K562 (cell line): ENCODE measurements at regions not wholly inside any gene's neighbourhood (a gene's known extent, or its start where the extent isn't known, plus 50 kb on each side); places are given as distances from the start of the nearest gene placed in this dataset.

Experiments used
- ATAC-seq: fragments of 200-7000 bp; cut with Tn5 transposase; 3 replicates; pipeline ENCODE4 v1.9.1; 2020; ENCODE audit warnings: moderate library complexity
- BruUV-seq: library from RNA; stranded (reverse); fragments of 400-500 nt; replicated peaks from 2 replicates; lab custom pipeline; 2021; lab: Mats Ljungman, UMichigan
- CTCF ChIA-PET: fragments of 300-600 bp; formaldehyde crosslinking; extraction: SDS; loops from one replicate; lab custom pipeline; 2021; ENCODE audit warnings: low intra/inter-chr PET ratio; lab: Yijun Ruan, JAX
- POLR2A ChIA-PET: fragments of 300-600, 350-650 bp; sonication (Branson Sonifier 250); formaldehyde crosslinking; extraction: SDS; loops from one replicate; lab custom pipeline; 2021; ENCODE audit warnings: antibody characterized with exemption, inconsistent platforms; lab: Yijun Ruan, JAX
- DNase-seq, 4 experiments: peaks; one replicate each; pipeline versions ENCODE4 v3.0.0 to v3.0.0-alpha.2; 2011 to 2018; ENCODE audit warnings: low spot score in 3 of 4, mixed read lengths in 3 of 4; ENCODE audit errors: extremely low read depth in 1 of 4
- FAIRE-seq: peaks from 2 replicates; lab custom pipeline; 2011; peaks lifted over from hg19 to GRCh38; lab: Jason Lieb, UNC
- H2AFZ ChIP-seq: 2 replicates; pipeline ENCODE4 v1.6.0; 2011; ENCODE audit warnings: low read depth, low read length, control low read depth, inconsistent platforms
- H3K27ac ChIP-seq: fragments of 200-600 bp; 3 replicates; pipeline ENCODE4 v1.8.0; 2011; ENCODE audit warnings: low read depth, mild to moderate bottlenecking, control low read depth, inconsistent platforms, low read length, moderate library complexity, mixed read lengths; ENCODE audit errors: extremely low read depth
- H3K27me3 ChIP-seq, 2 experiments: fragments of 300-600 bp in 1 of 2; 2 replicates in 1 of 2; 3 replicates in 1 of 2; pipeline versions ENCODE4 v1.6.0 to v1.8.0; 2011; ENCODE audit warnings: inconsistent platforms in 2 of 2, low read length in 2 of 2, mild to moderate bottlenecking in 1 of 2, mixed read lengths in 1 of 2, moderate library complexity in 1 of 2; ENCODE audit not compliant: control insufficient read depth in 2 of 2, insufficient read depth in 2 of 2
- H3K36me3 ChIP-seq: fragments of 300-600 bp; 3 replicates; pipeline ENCODE4 v1.8.0; 2011; ENCODE audit warnings: mild to moderate bottlenecking, low read length, inconsistent platforms; ENCODE audit not compliant: control insufficient read depth, insufficient read depth
- H3K4me1 ChIP-seq, 2 experiments: fragments of 200-600 bp in 1 of 2; replicated peaks in 1 of 2; 2 replicates in 1 of 2; 3 replicates in 1 of 2; pipeline versions ENCODE4 v1.5.1 to v1.8.0; 2011; ENCODE audit warnings: inconsistent platforms in 2 of 2, low read length in 2 of 2, mild to moderate bottlenecking in 1 of 2, mixed read lengths in 1 of 2, moderate library complexity in 1 of 2; ENCODE audit not compliant: control insufficient read depth in 2 of 2, insufficient read depth in 2 of 2
- H3K4me2 ChIP-seq: 2 replicates; pipeline ENCODE4 v1.6.1; 2011; ENCODE audit warnings: low read length, control low read depth, inconsistent platforms, mixed read lengths; ENCODE audit not compliant: insufficient read depth
- H3K4me3 ChIP-seq: fragments of 200-600 bp; sonication (generic), shearing (Covaris generic); 2 replicates; pipeline ENCODE4 v1.5.1; 2016; ENCODE audit warnings: control low read depth, inconsistent platforms
- H3K79me2 ChIP-seq: fragments of 200-600 bp; 3 replicates; pipeline ENCODE4 v1.8.0; 2011; ENCODE audit warnings: low read length, inconsistent platforms; ENCODE audit not compliant: control insufficient read depth, insufficient read depth
- H3K9ac ChIP-seq, 2 experiments: 2 replicates each; pipeline versions ENCODE4 v1.6.0 to v1.6.1; 2011; ENCODE audit warnings: low read depth in 2 of 2, low read length in 2 of 2, control low read depth in 1 of 2, inconsistent platforms in 1 of 2, mild to moderate bottlenecking in 1 of 2, mixed read lengths in 1 of 2; ENCODE audit not compliant: insufficient read depth in 1 of 2
- H3K9me1 ChIP-seq: one replicate; pipeline ENCODE4 v1.6.0; 2011; ENCODE audit warnings: inconsistent platforms, mild to moderate bottlenecking, low read length, moderate library complexity; ENCODE audit not compliant: control insufficient read depth, insufficient read depth
- H3K9me3 ChIP-seq: replicated peaks from 2 replicates; pipeline ENCODE4 v1.5.1; 2011; ENCODE audit warnings: low read depth, low read length, inconsistent platforms; ENCODE audit not compliant: control insufficient read depth, insufficient read depth
- H4K20me1 ChIP-seq: replicated peaks from 2 replicates; pipeline ENCODE4 v1.6.1; 2011; ENCODE audit warnings: low read length, inconsistent platforms, mixed read lengths; ENCODE audit not compliant: control insufficient read depth, insufficient read depth
- CBFA2T3 ChIP-seq: fragments of 450-650 bp; IDR thresholded peaks from 2 replicates; pipeline ENCODE4 v1.6.1; 2017
- CTBP1 ChIP-seq: fragments of 450-650 bp; IDR thresholded peaks from 2 replicates; pipeline ENCODE4 v1.6.1; 2016; ENCODE audit warnings: borderline replicate concordance
- GATAD2A ChIP-seq: fragments of 450-650 bp; IDR thresholded peaks from 2 replicates; pipeline ENCODE4 v1.6.1; 2017
- KAT8 ChIP-seq: fragments of 450-650 bp; IDR thresholded peaks from 2 replicates; pipeline ENCODE4 v1.6.1; 2016; ENCODE audit warnings: low read depth, mild to moderate bottlenecking
- KLF16 ChIP-seq: IDR thresholded peaks from 2 replicates; pipeline ENCODE4 v1.6.1; 2016; ENCODE audit warnings: antibody characterized with exemption
- KLF6 ChIP-seq: fragments of 250-450 bp; sonication (Bioruptor Pico); IDR thresholded peaks from 2 replicates; pipeline ENCODE4 v1.4.0; 2020; ENCODE audit warnings: mild to moderate bottlenecking, moderate library complexity, borderline replicate concordance
- MYBL2 ChIP-seq, 2 experiments: fragments of 450-650 bp in 1 of 2; sonication (generic) in 1 of 2; formaldehyde crosslinking in 1 of 2; IDR thresholded peaks; 2 replicates each; pipeline versions ENCODE4 v1.6.1 to v1.8.1; 2017 to 2022; ENCODE audit warnings: borderline replicate concordance in 1 of 2, inconsistent platforms in 1 of 2, low read depth in 1 of 2, mild to moderate bottlenecking in 1 of 2, missing genetic modification reagents in 1 of 2, moderate library complexity in 1 of 2
- NFIC ChIP-seq: fragments of 450-650 bp; IDR thresholded peaks from 2 replicates; pipeline ENCODE4 v1.6.1; 2017; ENCODE audit warnings: mild to moderate bottlenecking, inconsistent platforms
- PHF8 ChIP-seq: fragments of 200-600 bp; sonication (generic); IDR thresholded peaks from 2 replicates; pipeline ENCODE4 v1.6.1; 2012; ENCODE audit warnings: mixed run types, mild to moderate bottlenecking, inconsistent platforms, low read length, moderate library complexity, borderline replicate concordance
- RBM39 ChIP-seq: fragments of 200-400 bp; formaldehyde crosslinking; optimal IDR thresholded peaks from 2 replicates; pipeline ENCODE3; 2018; ENCODE audit warnings: low read depth, low read length
- TCF3 ChIP-seq: sonication (generic); formaldehyde crosslinking; IDR thresholded peaks from 2 replicates; pipeline ENCODE4 v1.4.0; 2020; ENCODE audit warnings: mild to moderate bottlenecking, missing genetic modification reagents
- TEAD4 ChIP-seq, 2 experiments: sonication (generic) in 1 of 2; formaldehyde crosslinking in 1 of 2; IDR thresholded peaks; 2 replicates each; pipeline versions ENCODE4 v1.6.1 to v1.8.0; 2012 to 2022; ENCODE audit warnings: borderline replicate concordance in 1 of 2, inconsistent platforms in 1 of 2, low read length in 1 of 2, mild to moderate bottlenecking in 1 of 2, missing genetic modification reagents in 1 of 2
- ZEB2 ChIP-seq: fragments of 450-650 bp; IDR thresholded peaks from 2 replicates; pipeline ENCODE4 v1.6.1; 2016
- WGBS: fragments of 100-300 bp; shearing (Covaris generic); methylation state at CpG from one replicate; pipeline ENCODE4 v1.1.6; 2016; ENCODE audit warnings: low coverage, mixed read lengths; ENCODE audit not compliant: insufficient coverage; ENCODE audit errors: missing lambda C conversion rate; 5-methylcytosine and 5-hydroxymethylcytosine counted together
- in situ Hi-C: fragments of 300-500 bp; cut with MboI; formaldehyde crosslinking; loops from 4 replicates; pipeline ENCODE4 v1.15.0; 2018; ENCODE audit warnings: inconsistent platforms, mixed read lengths
- intact Hi-C: fragments of 100-400 bp; cut with micrococcal nuclease; formaldehyde crosslinking; loops from 2 replicates; pipeline ENCODE4 v1.14.2; 2022
- TF ChIP-seq, protein P1 (sequence below): fragments of 450-650 bp; formaldehyde crosslinking; IDR thresholded peaks from 2 replicates; pipeline ENCODE4 v1.4.0; 2020; ENCODE audit warnings: mild to moderate bottlenecking, moderate library complexity
- TF ChIP-seq, protein P2 (sequence below): fragments of 450-650 bp; IDR thresholded peaks from 2 replicates; pipeline ENCODE4 v1.7.0; 2016; ENCODE audit warnings: borderline replicate concordance
- TF ChIP-seq, protein P3 (sequence below): fragments of 450-650 bp; IDR thresholded peaks from 2 replicates; pipeline ENCODE4 v1.6.1; 2016; ENCODE audit warnings: mild to moderate bottlenecking

DNA sequence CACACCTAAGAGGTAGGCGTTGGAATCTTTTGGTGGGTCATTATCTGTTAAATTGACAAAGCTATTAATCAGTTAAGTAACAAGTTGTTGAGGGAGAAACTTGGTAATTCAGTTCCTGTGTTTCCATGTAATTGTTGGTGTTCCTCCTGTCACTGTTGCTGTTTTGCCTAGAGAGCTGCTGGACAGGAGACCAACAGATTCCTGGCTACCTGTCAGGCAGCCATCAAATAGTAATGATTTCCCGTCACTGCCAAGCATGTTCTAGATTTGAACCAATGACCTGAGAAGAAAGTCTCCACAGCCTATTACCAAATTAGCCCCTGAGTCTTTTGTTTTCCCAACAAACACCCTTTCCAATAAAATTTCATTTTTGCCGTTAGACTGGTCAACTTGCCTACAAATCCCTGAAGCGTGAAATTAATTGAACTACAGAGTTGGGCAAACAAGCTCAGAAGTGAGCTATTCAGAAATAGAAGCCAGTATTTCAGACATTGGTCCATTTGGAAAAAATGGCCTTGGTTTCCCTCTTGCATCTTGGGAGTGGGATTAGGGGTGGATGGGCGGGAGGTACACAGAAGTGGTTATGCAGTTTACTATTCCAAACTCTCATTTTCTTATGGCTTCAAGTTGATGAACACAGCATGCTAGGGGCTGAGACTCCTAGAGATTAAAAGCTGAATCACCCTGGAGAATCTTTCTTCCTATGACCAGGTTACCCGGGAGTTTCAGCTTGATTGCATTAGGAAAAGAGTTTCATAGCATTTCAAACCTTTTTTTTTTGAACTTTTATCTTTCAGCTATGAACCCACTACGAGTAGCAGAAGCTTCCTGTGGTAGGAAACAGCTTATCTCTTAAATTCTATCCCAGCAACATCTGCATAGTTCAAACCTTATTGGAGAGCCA lies 262.8 kb upstream of the MAF start:
- DNase-seq (peak in 2 of 4 experiments; percentile 48 to 52), FAIRE-seq (no peak), ATAC-seq (peak; percentile 78)
- peak overlapping the region; percentile 87 for H3K27ac ChIP-seq
- no peak overlapping the region; the same call in 1 of the 2 replicates for H3K4me2 ChIP-seq
- no peaks in the 10 kb centered on the region for H3K9me1 ChIP-seq
- no peaks in the 10 kb centered on the region for H3K79me2 ChIP-seq
- no peak overlapping the region for H3K4me3 ChIP-seq
- CTCF ChIA-PET: no interaction called here
- peaks cover 8 to 53% of the 10 kb centered on the region in 2 experiments; a peak in 4 of 5 replicates for H3K4me1 ChIP-seq
- H4K20me1 ChIP-seq: no peaks in the 10 kb centered on the region
- POLR2A ChIA-PET: interaction anchor here (0.7 to 2.3 kb wide), 7 partner anchors 8 to 1185 kb away, joined by 3 to 14 read pairs (median 5); no protein-coding TSS in a partner anchor
- no TSS peak for BruUV-seq
- H3K9me3 ChIP-seq: peaks cover 4% of the 10 kb centered on the region; the same call in 1 of the 2 replicates
- intact Hi-C loops: no loop called here
- H3K9ac ChIP-seq: peak overlapping the region in 1 of 2 experiments; percentile 46; a peak in 2 of 4 replicates
- H2AFZ ChIP-seq: peak overlapping the region; percentile 88
- in situ Hi-C loops: no loop called here
- WGBS: 31% methylated on average over 7 of the region's 7 CpGs
- peaks cover 3% of the 10 kb centered on the region; the same call in 1 of the 3 replicates for H3K36me3 ChIP-seq
- H3K27me3 ChIP-seq: no peaks in the 10 kb centered on the region
- TF ChIP-seq CTBP1: no peak
- no peak for TF ChIP-seq PHF8
- no peak for TF ChIP-seq NFIC
- TF ChIP-seq KAT8: no peak
- TF ChIP-seq TCF3: peak; percentile 65
- peak; percentile 79 for TF ChIP-seq TEAD4 (IDR thresholded peaks at IDR 0.05; ENCODE audit: low read length)
- no peak for TF ChIP-seq TEAD4 (CRISPR knock-in tag; IDR thresholded peaks at IDR 0.05; ENCODE audit: borderline replicate concordance)
- TF ChIP-seq KLF16: peak; percentile 65; the same call in 1 of the 2 replicates
- no peak for TF ChIP-seq GATAD2A
- TF ChIP-seq, protein P1, sequence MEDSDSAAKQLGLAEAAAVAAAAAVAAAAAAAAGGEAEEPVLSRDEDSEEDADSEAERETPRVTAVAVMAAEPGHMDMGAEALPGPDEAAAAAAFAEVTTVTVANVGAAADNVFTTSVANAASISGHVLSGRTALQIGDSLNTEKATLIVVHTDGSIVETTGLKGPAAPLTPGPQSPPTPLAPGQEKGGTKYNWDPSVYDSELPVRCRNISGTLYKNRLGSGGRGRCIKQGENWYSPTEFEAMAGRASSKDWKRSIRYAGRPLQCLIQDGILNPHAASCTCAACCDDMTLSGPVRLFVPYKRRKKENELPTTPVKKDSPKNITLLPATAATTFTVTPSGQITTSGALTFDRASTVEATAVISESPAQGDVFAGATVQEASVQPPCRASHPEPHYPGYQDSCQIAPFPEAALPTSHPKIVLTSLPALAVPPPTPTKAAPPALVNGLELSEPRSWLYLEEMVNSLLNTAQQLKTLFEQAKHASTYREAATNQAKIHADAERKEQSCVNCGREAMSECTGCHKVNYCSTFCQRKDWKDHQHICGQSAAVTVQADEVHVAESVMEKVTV (CRISPR knock-in tag): peak; percentile 36
- TF ChIP-seq, protein P2, sequence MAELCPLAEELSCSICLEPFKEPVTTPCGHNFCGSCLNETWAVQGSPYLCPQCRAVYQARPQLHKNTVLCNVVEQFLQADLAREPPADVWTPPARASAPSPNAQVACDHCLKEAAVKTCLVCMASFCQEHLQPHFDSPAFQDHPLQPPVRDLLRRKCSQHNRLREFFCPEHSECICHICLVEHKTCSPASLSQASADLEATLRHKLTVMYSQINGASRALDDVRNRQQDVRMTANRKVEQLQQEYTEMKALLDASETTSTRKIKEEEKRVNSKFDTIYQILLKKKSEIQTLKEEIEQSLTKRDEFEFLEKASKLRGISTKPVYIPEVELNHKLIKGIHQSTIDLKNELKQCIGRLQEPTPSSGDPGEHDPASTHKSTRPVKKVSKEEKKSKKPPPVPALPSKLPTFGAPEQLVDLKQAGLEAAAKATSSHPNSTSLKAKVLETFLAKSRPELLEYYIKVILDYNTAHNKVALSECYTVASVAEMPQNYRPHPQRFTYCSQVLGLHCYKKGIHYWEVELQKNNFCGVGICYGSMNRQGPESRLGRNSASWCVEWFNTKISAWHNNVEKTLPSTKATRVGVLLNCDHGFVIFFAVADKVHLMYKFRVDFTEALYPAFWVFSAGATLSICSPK: no peak
- TF ChIP-seq, protein P3, sequence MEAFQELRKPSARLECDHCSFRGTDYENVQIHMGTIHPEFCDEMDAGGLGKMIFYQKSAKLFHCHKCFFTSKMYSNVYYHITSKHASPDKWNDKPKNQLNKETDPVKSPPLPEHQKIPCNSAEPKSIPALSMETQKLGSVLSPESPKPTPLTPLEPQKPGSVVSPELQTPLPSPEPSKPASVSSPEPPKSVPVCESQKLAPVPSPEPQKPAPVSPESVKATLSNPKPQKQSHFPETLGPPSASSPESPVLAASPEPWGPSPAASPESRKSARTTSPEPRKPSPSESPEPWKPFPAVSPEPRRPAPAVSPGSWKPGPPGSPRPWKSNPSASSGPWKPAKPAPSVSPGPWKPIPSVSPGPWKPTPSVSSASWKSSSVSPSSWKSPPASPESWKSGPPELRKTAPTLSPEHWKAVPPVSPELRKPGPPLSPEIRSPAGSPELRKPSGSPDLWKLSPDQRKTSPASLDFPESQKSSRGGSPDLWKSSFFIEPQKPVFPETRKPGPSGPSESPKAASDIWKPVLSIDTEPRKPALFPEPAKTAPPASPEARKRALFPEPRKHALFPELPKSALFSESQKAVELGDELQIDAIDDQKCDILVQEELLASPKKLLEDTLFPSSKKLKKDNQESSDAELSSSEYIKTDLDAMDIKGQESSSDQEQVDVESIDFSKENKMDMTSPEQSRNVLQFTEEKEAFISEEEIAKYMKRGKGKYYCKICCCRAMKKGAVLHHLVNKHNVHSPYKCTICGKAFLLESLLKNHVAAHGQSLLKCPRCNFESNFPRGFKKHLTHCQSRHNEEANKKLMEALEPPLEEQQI: no peak
- TF ChIP-seq MYBL2 (IDR thresholded peaks at IDR 0.05; ENCODE audit: low read depth): no peak
- no peak for TF ChIP-seq MYBL2 (CRISPR knock-in tag; IDR thresholded peaks at IDR 0.05; ENCODE audit: borderline replicate concordance)
- TF ChIP-seq KLF6 (CRISPR knock-in tag): peak; percentile 8; the same call in 1 of the 2 replicates
- TF ChIP-seq ZEB2: peak; percentile 46; the same call in 1 of the 2 replicates
- TF ChIP-seq RBM39: no peak
- TF ChIP-seq CBFA2T3: peak; percentile 65
